ENCODE measurements at regions not wholly inside any gene's neighbourhood (a gene's known extent, or its start where the extent isn't known, plus 50 kb on each side); places are given as distances from the start of the nearest gene placed in this dataset.

DNA sequence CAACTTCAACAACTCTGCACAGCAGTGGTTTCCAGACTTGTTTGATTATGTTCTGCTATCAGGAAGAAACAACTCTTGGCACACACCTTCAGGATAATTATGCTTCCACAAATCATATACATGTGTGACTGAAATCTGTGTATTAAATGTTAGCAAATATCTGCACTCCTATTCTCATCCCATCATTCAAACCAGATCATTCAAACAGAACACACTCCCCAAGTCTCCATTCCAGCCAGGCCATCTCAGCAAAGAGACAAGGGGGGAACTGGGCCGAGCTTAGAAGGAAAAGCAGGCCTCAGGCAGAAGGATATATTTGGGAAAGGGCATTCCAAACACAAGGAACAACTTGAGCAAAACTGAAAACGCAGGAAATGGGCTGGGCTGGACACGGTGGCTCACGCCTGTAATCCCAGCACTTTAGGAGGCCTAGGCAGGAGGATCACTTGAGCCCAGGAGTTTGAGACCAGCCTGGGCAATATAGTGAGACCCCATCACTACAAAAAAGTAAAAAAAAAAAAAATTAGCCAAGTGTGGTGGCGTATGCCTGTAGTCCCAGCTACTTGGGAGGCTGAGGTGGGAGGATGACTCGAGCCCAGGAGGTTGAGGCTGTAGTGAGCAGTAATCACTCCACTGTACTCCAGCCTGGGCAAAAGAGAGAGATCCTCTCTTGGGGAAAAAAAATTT is 62.7 kb downstream of the ZFP36L2 start:
- 81% methylated on average over 6 of the region's 6 CpGs for WGBS (ENCODE audit: low lambda C conversion rate, missing lambda C conversion rate)
- H3K9me2 ChIP-seq (replicated peaks; ENCODE audit: insufficient read depth) = no peaks in the 10 kb centered on the region
- H3K4me2 ChIP-seq = no peak overlapping the region
- H3K36me3 ChIP-seq (replicated peaks; ENCODE audit: insufficient read depth, low read depth) = no peaks in the 10 kb centered on the region
- H3K4me1 ChIP-seq (ENCODE audit: insufficient read depth) = peaks cover 36% of the 10 kb centered on the region
- H2AFZ ChIP-seq = no peak overlapping the region
- no peak for DNase-seq (ENCODE audit: low spot score)
- no peaks in the 10 kb centered on the region for H4K20me1 ChIP-seq (ENCODE audit: insufficient read depth, poor library complexity, severe bottlenecking)
- no peak overlapping the region for H3K4me3 ChIP-seq
- H3K27me3 ChIP-seq = no peaks in the 10 kb centered on the region
- TF ChIP-seq EZH2phosphoT487 (IDR thresholded peaks at IDR 0.05; ENCODE audit: low read depth, severe bottlenecking, unreplicated experiment) = no peak
- no peak for TF ChIP-seq EZH2 (IDR thresholded peaks at IDR 0.05; ENCODE audit: borderline replicate concordance)
- TF ChIP-seq, protein P1, sequence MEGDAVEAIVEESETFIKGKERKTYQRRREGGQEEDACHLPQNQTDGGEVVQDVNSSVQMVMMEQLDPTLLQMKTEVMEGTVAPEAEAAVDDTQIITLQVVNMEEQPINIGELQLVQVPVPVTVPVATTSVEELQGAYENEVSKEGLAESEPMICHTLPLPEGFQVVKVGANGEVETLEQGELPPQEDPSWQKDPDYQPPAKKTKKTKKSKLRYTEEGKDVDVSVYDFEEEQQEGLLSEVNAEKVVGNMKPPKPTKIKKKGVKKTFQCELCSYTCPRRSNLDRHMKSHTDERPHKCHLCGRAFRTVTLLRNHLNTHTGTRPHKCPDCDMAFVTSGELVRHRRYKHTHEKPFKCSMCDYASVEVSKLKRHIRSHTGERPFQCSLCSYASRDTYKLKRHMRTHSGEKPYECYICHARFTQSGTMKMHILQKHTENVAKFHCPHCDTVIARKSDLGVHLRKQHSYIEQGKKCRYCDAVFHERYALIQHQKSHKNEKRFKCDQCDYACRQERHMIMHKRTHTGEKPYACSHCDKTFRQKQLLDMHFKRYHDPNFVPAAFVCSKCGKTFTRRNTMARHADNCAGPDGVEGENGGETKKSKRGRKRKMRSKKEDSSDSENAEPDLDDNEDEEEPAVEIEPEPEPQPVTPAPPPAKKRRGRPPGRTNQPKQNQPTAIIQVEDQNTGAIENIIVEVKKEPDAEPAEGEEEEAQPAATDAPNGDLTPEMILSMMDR (IDR thresholded peaks at IDR 0.05; ENCODE audit: poor library complexity) = no peak
- peak overlapping the region; percentile 90 for H3K27ac ChIP-seq
- H3K9me3 ChIP-seq (ENCODE audit: low read depth) = no peaks in the 10 kb centered on the region
- H3K79me2 ChIP-seq = no peaks in the 10 kb centered on the region

GRCh38 chr2:43162511-43162776 is 64.0 kb downstream of the ZFP36L2 start:
- Histone ChIP-seq H2AFZ (no peak overlapping the region), H4K20me1 (ENCODE audit: insufficient read depth, poor library complexity, severe bottlenecking) (no peaks in the 10 kb centered on the region), H3K36me3 (replicated peaks; ENCODE audit: insufficient read depth, low read depth) (no peaks in the 10 kb centered on the region), H3K27me3 (no peaks in the 10 kb centered on the region), H3K9me3 (ENCODE audit: low read depth) (no peaks in the 10 kb centered on the region), H3K79me2 (no peaks in the 10 kb centered on the region), H3K27ac (peak overlapping the region; percentile 85), H3K4me3 (no peak overlapping the region), H3K4me2 (peak overlapping the region; percentile 45), H3K4me1 (ENCODE audit: insufficient read depth) (peaks cover 39% of the 10 kb centered on the region), H3K9me2 (replicated peaks; ENCODE audit: insufficient read depth) (no peaks in the 10 kb centered on the region)
- WGBS (ENCODE audit: low lambda C conversion rate, missing lambda C conversion rate) = 95% methylated on average over 4 of the region's 4 CpGs
- no peak for DNase-seq (ENCODE audit: low spot score)
- TF ChIP-seq, protein P1 (IDR thresholded peaks at IDR 0.05; ENCODE audit: poor library complexity) = no peak
- TF ChIP-seq EZH2phosphoT487 (IDR thresholded peaks at IDR 0.05; ENCODE audit: low read depth, severe bottlenecking, unreplicated experiment) (no peak), EZH2 (IDR thresholded peaks at IDR 0.05; ENCODE audit: borderline replicate concordance) (no peak)

DNA sequence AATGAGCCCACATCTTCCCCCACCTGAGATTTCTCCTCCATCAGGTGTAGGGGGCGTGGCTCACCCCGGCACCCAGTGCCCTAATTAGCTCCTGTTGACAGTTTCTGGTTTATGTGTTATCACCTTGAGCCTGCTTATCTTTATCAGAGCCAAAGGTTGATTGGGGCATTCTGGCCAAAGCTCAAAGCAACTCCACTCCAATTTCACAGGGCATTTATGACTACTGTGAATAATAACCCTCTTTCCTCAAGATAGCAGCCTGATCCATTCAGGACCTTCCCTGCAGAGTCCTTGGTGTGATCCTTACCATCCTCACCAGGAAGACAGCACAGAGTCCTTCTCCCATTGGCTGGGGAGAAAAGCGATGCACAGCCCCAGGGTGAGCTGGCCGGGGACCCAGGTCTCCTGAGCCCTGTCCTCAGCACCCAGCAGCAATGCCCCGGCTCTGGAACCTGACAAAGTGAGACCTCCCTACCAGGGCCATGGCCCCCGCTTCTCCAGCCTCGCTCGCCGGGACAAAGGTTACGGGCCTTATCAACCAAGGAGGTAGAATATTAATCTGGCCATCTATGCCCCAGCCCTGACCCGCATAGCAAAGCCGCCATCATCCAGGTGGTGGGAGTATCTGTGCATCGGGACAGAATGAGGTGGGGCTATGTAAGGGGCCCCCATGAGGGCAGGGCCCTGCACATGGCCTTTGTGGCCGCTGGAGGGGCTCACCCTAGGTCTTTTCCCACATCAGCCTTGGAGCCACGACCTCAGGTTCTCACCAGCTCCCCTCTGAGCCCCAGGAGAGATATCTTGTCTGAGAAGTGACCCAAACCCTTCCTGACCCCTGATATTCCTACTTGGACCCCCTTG is 64.5 kb downstream of the ZFP36L2 start:
- 64% methylated on average over 15 of the region's 15 CpGs for WGBS (ENCODE audit: low lambda C conversion rate, missing lambda C conversion rate)
- Histone ChIP-seq H3K4me2 (peak overlapping the region; percentile 45), H3K4me3 (no peak overlapping the region), H4K20me1 (ENCODE audit: insufficient read depth, poor library complexity, severe bottlenecking) (no peaks in the 10 kb centered on the region), H3K9me3 (ENCODE audit: low read depth) (no peaks in the 10 kb centered on the region), H3K4me1 (ENCODE audit: insufficient read depth) (peaks cover 39% of the 10 kb centered on the region), H3K36me3 (replicated peaks; ENCODE audit: insufficient read depth, low read depth) (no peaks in the 10 kb centered on the region), H3K79me2 (no peaks in the 10 kb centered on the region), H3K9me2 (replicated peaks; ENCODE audit: insufficient read depth) (no peaks in the 10 kb centered on the region), H2AFZ (no peak overlapping the region), H3K27ac (peak overlapping the region; percentile 92), H3K27me3 (no peaks in the 10 kb centered on the region)
- DNase-seq (ENCODE audit: low spot score) = peak; percentile 82
- TF ChIP-seq EZH2phosphoT487 (IDR thresholded peaks at IDR 0.05; ENCODE audit: low read depth, severe bottlenecking, unreplicated experiment) = no peak
- TF ChIP-seq, protein P1 (IDR thresholded peaks at IDR 0.05; ENCODE audit: poor library complexity) = no peak
- TF ChIP-seq EZH2 (IDR thresholded peaks at IDR 0.05; ENCODE audit: borderline replicate concordance) = no peak
